ENCODE measurements at regions not wholly inside any gene's neighbourhood (a gene's known extent, or its start where the extent isn't known, plus 50 kb on each side); places are given as distances from the start of the nearest gene placed in this dataset.

DNA sequence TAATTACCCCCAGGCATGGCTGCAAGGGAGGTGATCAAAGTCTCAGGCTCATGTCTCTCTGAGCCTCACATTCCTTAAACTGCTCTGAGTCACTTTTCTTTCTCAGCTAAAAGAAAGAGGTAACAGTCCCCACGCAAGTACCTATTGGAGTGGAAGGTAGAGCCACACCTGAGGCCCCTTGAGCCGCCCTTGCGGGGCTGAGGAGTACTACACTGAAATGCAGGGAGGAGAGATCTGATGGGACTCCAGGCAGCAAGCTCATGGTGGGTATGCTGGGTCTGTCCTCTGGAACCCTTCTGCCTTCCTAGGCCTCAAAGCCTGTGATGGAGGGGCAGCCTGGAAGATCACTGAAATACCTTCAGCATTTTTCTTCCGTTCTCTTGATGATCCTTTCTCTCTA is 960.0 kb downstream of the DNAJB9 start:
- Histone ChIP-seq H3K9me3 (ENCODE audit: control insufficient read depth, low read length) (no peaks in the 10 kb centered on the region), H3K79me2 (no peaks in the 10 kb centered on the region), H2AFZ (no peak overlapping the region), H3K36me3 (ENCODE audit: control insufficient read depth, insufficient read depth, low read length) (no peaks in the 10 kb centered on the region), H3K4me2 (ENCODE audit: low read length) (no peak overlapping the region), H3K4me3 (ENCODE audit: low read depth, low read length) (no peak overlapping the region), H3K27me3 (ENCODE audit: control insufficient read depth, insufficient read depth, low read length) (no peaks in the 10 kb centered on the region), H3K27ac (no peak overlapping the region), H3K4me1 (no peaks in the 10 kb centered on the region), H3K9ac (no peak overlapping the region)
- TF ChIP-seq, protein P1, sequence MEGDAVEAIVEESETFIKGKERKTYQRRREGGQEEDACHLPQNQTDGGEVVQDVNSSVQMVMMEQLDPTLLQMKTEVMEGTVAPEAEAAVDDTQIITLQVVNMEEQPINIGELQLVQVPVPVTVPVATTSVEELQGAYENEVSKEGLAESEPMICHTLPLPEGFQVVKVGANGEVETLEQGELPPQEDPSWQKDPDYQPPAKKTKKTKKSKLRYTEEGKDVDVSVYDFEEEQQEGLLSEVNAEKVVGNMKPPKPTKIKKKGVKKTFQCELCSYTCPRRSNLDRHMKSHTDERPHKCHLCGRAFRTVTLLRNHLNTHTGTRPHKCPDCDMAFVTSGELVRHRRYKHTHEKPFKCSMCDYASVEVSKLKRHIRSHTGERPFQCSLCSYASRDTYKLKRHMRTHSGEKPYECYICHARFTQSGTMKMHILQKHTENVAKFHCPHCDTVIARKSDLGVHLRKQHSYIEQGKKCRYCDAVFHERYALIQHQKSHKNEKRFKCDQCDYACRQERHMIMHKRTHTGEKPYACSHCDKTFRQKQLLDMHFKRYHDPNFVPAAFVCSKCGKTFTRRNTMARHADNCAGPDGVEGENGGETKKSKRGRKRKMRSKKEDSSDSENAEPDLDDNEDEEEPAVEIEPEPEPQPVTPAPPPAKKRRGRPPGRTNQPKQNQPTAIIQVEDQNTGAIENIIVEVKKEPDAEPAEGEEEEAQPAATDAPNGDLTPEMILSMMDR (IDR thresholded peaks at IDR 0.05) = no peak

DNA sequence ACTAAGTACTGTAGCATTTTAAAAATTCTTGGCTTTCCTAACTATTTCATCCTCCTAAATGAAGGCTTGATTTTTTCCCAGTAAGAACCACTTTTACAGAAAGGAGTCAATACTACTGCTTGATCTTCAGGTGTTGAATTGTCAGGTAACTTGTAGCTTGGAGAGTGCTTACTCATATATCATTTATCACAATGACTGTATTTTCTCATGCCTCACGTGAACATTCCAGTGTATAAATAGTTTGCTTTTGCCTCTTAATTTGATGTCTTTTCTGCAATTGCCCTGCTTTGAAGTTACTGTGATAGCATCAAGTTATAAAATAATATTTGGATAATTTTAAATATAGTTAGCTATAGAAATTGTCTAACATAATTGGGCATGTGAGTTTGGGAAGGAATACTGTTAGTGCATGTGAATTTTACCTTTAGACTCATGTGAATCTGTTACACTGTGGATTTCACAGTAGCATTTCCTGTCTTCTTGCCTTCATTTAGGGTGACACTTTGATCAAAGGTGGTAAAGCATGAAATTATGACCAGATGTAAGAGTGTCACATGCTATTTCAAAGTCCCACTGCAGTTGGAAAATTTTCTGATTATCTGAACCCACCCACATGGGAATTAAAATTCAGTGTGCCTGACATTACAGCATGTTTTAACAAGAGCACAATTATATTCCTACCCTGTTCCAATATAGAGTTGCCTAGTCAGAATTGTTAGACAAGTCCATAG is 962.8 kb downstream of the DNAJB9 start:
- Histone ChIP-seq H3K79me2 (no peaks in the 10 kb centered on the region), H3K4me2 (ENCODE audit: low read length) (no peak overlapping the region), H3K9ac (no peak overlapping the region), H3K4me1 (no peaks in the 10 kb centered on the region), H3K36me3 (ENCODE audit: control insufficient read depth, insufficient read depth, low read length) (no peaks in the 10 kb centered on the region), H3K27ac (no peak overlapping the region), H3K9me3 (ENCODE audit: control insufficient read depth, low read length) (no peaks in the 10 kb centered on the region), H3K4me3 (ENCODE audit: low read depth, low read length) (no peak overlapping the region), H3K27me3 (ENCODE audit: control insufficient read depth, insufficient read depth, low read length) (no peaks in the 10 kb centered on the region), H2AFZ (no peak overlapping the region)
- TF ChIP-seq, protein P1 (IDR thresholded peaks at IDR 0.05) = no peak

DNA sequence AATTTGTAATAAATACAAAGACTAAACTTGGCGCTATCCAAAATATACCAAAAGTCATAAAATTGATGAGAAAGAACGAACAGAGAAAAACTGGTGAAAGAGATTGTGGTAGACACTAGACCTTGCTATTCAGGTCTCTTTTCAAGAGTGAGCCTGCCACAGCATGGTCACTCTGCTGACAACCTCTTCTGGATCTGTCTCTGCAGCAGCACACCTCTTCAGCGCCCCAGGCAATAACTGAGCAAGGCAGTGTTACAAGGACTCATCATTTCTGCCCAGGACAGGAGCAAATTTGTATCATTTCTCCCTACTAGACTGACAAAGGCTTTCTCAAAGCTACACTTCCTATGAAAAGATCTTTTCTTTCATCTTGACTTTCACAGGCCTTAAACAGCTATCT is 976.0 kb downstream of the DNAJB9 start:
- H3K4me2 ChIP-seq (ENCODE audit: low read length) = no peak overlapping the region
- no peaks in the 10 kb centered on the region for H3K4me1 ChIP-seq
- H2AFZ ChIP-seq = no peak overlapping the region
- H3K9ac ChIP-seq = no peak overlapping the region
- no peaks in the 10 kb centered on the region for H3K9me3 ChIP-seq (ENCODE audit: control insufficient read depth, low read length)
- no peaks in the 10 kb centered on the region for H3K27me3 ChIP-seq (ENCODE audit: control insufficient read depth, insufficient read depth, low read length)
- H3K36me3 ChIP-seq (ENCODE audit: control insufficient read depth, insufficient read depth, low read length) = no peaks in the 10 kb centered on the region
- no peaks in the 10 kb centered on the region for H3K79me2 ChIP-seq
- H3K27ac ChIP-seq = no peak overlapping the region
- TF ChIP-seq, protein P1 (IDR thresholded peaks at IDR 0.05) = no peak
- no peak overlapping the region for H3K4me3 ChIP-seq (ENCODE audit: low read depth, low read length)

DNA sequence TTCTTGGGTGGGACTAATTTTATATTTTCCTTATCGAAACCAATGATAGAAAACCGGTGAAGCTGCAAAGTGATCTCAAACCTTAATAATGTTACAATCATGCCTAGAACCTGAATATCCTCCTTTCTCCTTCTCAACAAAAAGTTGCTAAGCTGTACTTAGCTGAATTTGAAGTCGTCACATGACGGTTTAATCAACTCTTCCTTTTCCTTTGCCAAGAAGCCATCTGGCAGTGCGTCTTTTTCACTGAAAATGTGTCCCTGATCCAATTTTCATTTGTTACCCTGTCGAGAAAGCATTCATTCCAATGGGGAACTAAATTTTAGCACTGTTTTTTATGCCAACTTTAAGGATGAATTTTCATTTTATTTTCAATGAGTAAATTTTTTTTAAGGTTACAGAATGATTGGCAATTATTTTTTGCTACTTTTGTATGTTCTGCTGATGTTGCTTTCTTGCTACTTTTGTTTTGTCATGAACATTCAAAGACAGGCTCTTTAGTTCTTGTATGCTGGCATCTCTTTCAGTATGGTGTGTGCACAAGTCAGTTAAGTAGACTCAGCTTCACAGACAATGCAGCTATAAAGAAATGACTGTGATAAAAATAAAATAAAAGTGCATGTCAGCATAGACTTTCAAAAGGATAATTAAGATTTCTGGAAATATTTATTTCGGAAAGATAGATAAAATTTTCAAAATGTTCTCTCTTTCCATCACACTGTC is 980.0 kb downstream of the DNAJB9 start:
- H2AFZ ChIP-seq = no peak overlapping the region
- no peaks in the 10 kb centered on the region for H3K4me1 ChIP-seq
- TF ChIP-seq, protein P1 (IDR thresholded peaks at IDR 0.05) = no peak
- no peaks in the 10 kb centered on the region for H3K27me3 ChIP-seq (ENCODE audit: control insufficient read depth, insufficient read depth, low read length)
- H3K79me2 ChIP-seq = no peaks in the 10 kb centered on the region
- no peaks in the 10 kb centered on the region for H3K9me3 ChIP-seq (ENCODE audit: control insufficient read depth, low read length)
- no peak overlapping the region for H3K4me3 ChIP-seq (ENCODE audit: low read depth, low read length)
- no peak overlapping the region for H3K27ac ChIP-seq
- no peaks in the 10 kb centered on the region for H3K36me3 ChIP-seq (ENCODE audit: control insufficient read depth, insufficient read depth, low read length)
- H3K9ac ChIP-seq = no peak overlapping the region
- no peak overlapping the region for H3K4me2 ChIP-seq (ENCODE audit: low read length)
